ENCODE measurements at regions not wholly inside any gene's neighbourhood (a gene's known extent, or its start where the extent isn't known, plus 50 kb on each side); places are given as distances from the start of the nearest gene placed in this dataset.

DNA sequence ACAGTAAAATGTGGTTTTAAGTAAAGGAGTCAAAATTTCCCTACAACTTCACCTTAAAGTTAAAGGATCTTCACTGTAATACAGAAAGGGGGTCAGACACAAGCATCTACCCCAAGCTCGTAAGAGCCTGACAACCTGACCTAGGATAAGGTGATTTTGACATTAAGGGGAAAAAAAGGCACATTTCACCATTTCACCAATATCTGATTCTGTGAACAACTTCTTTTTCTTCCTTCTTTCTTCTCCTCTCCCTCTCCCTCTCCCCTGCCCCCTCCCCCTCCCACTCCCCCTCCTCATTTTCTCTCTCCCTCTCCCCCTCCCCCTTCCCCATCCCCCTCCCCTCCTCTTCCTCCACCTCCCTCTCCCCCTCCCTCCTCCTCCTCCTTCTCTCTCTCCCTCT is 796.7 kb upstream of the ARGLU1 start:
- no peak for TF ChIP-seq CTCF (IDR thresholded peaks at IDR 0.05)
- TF ChIP-seq POLR2A (IDR thresholded peaks at IDR 0.05) = no peak
